Neuronal stem cell (in vitro differentiated cells): ENCODE measurements at regions not wholly inside any gene's neighbourhood (a gene's known extent, or its start where the extent isn't known, plus 50 kb on each side); places are given as distances from the start of the nearest gene placed in this dataset.

Experiments used
- DNase-seq: peaks from one replicate; pipeline ENCODE4 v3.0.0-alpha.2; 2013; ENCODE audit warnings: low spot score
- H2AFZ ChIP-seq: one replicate; pipeline ENCODE4 v1.6.1; 2013; ENCODE audit warnings: mild to moderate bottlenecking, low read length, inconsistent platforms
- H2AK5ac ChIP-seq: 2 replicates; pipeline ENCODE4 v1.6.1; 2013; ENCODE audit warnings: low read depth, mild to moderate bottlenecking, inconsistent platforms, low read length, moderate library complexity, mixed read lengths
- H2BK120ac ChIP-seq: 2 replicates; pipeline ENCODE4 v1.6.1; 2013; ENCODE audit warnings: low read depth, mild to moderate bottlenecking, inconsistent platforms, low read length, moderate library complexity, mixed read lengths
- H2BK12ac ChIP-seq: one replicate; pipeline ENCODE4 v1.6.1; 2013; ENCODE audit warnings: low read length, inconsistent platforms
- H2BK15ac ChIP-seq: 2 replicates; pipeline ENCODE4 v1.6.1; 2013; ENCODE audit warnings: mild to moderate bottlenecking, low read length, inconsistent platforms, mixed read lengths
- H2BK5ac ChIP-seq: one replicate; pipeline ENCODE4 v1.6.1; 2013; ENCODE audit warnings: inconsistent platforms, mild to moderate bottlenecking, low read length, moderate library complexity
- H3K14ac ChIP-seq: one replicate; pipeline ENCODE4 v1.6.1; 2013; ENCODE audit warnings: low read length, inconsistent platforms
- H3K18ac ChIP-seq: 2 replicates; pipeline ENCODE4 v1.6.1; 2013; ENCODE audit warnings: low read length, inconsistent platforms
- H3K23ac ChIP-seq: 2 replicates; pipeline ENCODE4 v1.6.1; 2013; ENCODE audit warnings: low read depth, mild to moderate bottlenecking, mixed read lengths, low read length, inconsistent platforms; ENCODE audit not compliant: poor library complexity
- H3K27ac ChIP-seq: replicated peaks from 3 replicates; pipeline ENCODE4 v1.5.1; 2013; ENCODE audit warnings: low read length, inconsistent platforms
- H3K27me3 ChIP-seq, 3 experiments: 2 replicates each; pipeline ENCODE4 v1.6.1; 2013; ENCODE audit warnings: low read length in 3 of 3, mild to moderate bottlenecking in 2 of 3, inconsistent platforms in 1 of 3, low read depth in 1 of 3, mixed read lengths in 1 of 3, moderate library complexity in 1 of 3; ENCODE audit not compliant: control insufficient read depth in 3 of 3, insufficient read depth in 3 of 3
- H3K36me3 ChIP-seq, 2 donors: replicated peaks in 1 of 2; 2 replicates each; pipeline ENCODE4 v1.6.1; 2013; ENCODE audit warnings: low read length in 2 of 2; ENCODE audit not compliant: control insufficient read depth in 2 of 2, insufficient read depth in 2 of 2
- H3K4ac ChIP-seq: 2 replicates; pipeline ENCODE4 v1.6.1; 2013; ENCODE audit warnings: inconsistent platforms, mild to moderate bottlenecking, low read length, moderate library complexity
- H3K4me1 ChIP-seq, 2 donors: 1 replicate in 1 of 2; 2 replicates in 1 of 2; pipeline ENCODE4 v1.6.1; 2013; ENCODE audit warnings: low read length in 2 of 2, low read depth in 1 of 2; ENCODE audit not compliant: control insufficient read depth in 2 of 2, insufficient read depth in 1 of 2
- H3K4me2 ChIP-seq: one replicate; pipeline ENCODE4 v1.6.1; 2013; ENCODE audit warnings: mild to moderate bottlenecking, low read length, inconsistent platforms; ENCODE audit not compliant: insufficient read depth, poor library complexity, severe bottlenecking
- H3K4me3 ChIP-seq, 2 donors: 2 replicates each; pipeline ENCODE4 v1.5.1; 2013; ENCODE audit warnings: low read length in 2 of 2, mild to moderate bottlenecking in 2 of 2, inconsistent platforms in 1 of 2, moderate library complexity in 1 of 2
- H3K79me1 ChIP-seq: one replicate; pipeline ENCODE4 v1.6.1; 2013; ENCODE audit warnings: low read depth, mild to moderate bottlenecking, inconsistent platforms, low read length, moderate library complexity
- H3K9ac ChIP-seq: one replicate; pipeline ENCODE4 v1.6.1; 2013; ENCODE audit warnings: mild to moderate bottlenecking, low read depth, low read length, inconsistent platforms; ENCODE audit not compliant: poor library complexity
- H3K9me3 ChIP-seq, 2 donors: replicated peaks in 1 of 2; 2 replicates each; pipeline versions ENCODE3 to v1.6.1; 2013; ENCODE audit warnings: low read length in 2 of 2, mild to moderate bottlenecking in 2 of 2, inconsistent platforms in 1 of 2, low read depth in 1 of 2, mixed read lengths in 1 of 2, moderate library complexity in 1 of 2; ENCODE audit not compliant: control insufficient read depth in 2 of 2, insufficient read depth in 1 of 2
- H4K8ac ChIP-seq: one replicate; pipeline ENCODE4 v1.6.1; 2013; ENCODE audit warnings: low read depth, mild to moderate bottlenecking, inconsistent platforms, low read length, moderate library complexity
- H4K91ac ChIP-seq: one replicate; pipeline ENCODE4 v1.6.1; 2013; ENCODE audit warnings: low read length, low read depth, mild to moderate bottlenecking, inconsistent platforms; ENCODE audit not compliant: poor library complexity
- WGBS, 2 donors: extraction: QIAGEN DNeasy Blood & Tissue Kit; methylation state at CpG; one replicate each; pipeline ENCODE4 v1.1.7; 2013; ENCODE audit warnings: missing lambda C conversion rate in 2 of 2, mixed read lengths in 1 of 2; ENCODE audit not compliant: insufficient read length in 2 of 2, insufficient replicate concordance in 1 of 2; ENCODE audit errors: extremely low coverage in 2 of 2; 5-methylcytosine and 5-hydroxymethylcytosine counted together

DNA sequence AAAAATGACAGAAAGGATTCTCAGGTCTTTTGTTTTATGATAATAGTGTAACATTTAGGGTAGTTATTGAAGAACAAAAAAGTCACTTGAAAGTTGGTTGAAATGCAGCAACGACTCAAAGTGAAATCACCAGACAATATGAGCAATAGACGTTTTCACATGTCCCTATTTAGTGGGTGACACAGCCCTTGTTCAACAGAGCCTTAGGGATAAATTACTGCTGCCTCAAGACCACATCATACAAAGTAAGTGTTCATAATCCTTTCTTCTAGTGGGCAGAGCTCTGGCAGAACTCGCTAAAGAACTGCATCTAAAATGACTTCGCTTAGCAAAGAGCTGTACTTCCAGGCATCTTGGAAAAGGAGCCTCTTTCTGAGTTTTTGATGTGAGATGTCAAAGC is 128.5 kb upstream of the LMNTD1 start:
- no CpG with 5 or more reads among the region's 4 CpGs for whole genome bisulfite sequencing, 2 donors
- H3K18ac ChIP-seq = no peak overlapping the region

DNA sequence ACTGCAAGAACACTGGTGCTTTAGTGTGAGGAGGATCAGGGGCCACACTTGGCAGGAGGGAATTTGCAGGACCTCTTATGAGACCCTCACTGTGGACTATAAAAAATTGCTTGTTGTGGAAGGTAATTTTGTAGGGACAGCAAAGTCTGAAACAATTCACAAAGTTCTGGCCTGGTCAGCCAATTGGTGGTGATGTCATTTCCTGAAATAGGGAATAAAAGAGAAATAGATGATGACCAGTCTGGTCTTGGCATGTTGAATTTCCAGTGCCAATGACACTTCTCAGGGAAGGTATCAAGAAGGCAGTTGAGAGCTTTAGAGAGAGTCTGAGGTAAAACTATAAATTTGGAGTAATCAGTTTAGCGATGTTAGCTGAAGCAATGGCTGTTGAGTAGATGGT is 129.3 kb upstream of the LMNTD1 start:
- no peak overlapping the region for H2BK5ac ChIP-seq
- no peak overlapping the region for H2BK120ac ChIP-seq
- H2BK12ac ChIP-seq = no peak overlapping the region
- no peak overlapping the region for H3K4me3 ChIP-seq
- H4K91ac ChIP-seq = no peak overlapping the region
- no peak overlapping the region for H2AFZ ChIP-seq
- H3K27me3 ChIP-seq = no peaks in the 10 kb centered on the region
- H2AK5ac ChIP-seq = no peak overlapping the region
- H3K36me3 ChIP-seq = no peaks in the 10 kb centered on the region
- no peak overlapping the region for H4K8ac ChIP-seq
- H3K23ac ChIP-seq = no peak overlapping the region
- H3K18ac ChIP-seq = no peak overlapping the region
- no peak overlapping the region for H3K4me2 ChIP-seq
- no peaks in the 10 kb centered on the region for H3K79me1 ChIP-seq
- H3K27ac ChIP-seq = no peak overlapping the region
- no peak overlapping the region for H2BK15ac ChIP-seq
- no peak overlapping the region for H3K14ac ChIP-seq
- no CpG with 5 or more reads among the region's 1 CpG for WGBS, 2 donors
- DNase-seq = no peak
- no peak overlapping the region for H3K4ac ChIP-seq
- no peaks in the 10 kb centered on the region for H3K4me1 ChIP-seq
- H3K9ac ChIP-seq = no peak overlapping the region
- no peaks in the 10 kb centered on the region for H3K9me3 ChIP-seq

More for the DNA sequence above, 128.5 kb upstream of the LMNTD1 start:
- Histone ChIP-seq H2BK15ac (no peak overlapping the region), H2BK5ac (no peak overlapping the region), H3K27ac (no peak overlapping the region), H3K27me3 (no peaks in the 10 kb centered on the region), H2BK12ac (no peak overlapping the region), H2AFZ (no peak overlapping the region), H4K91ac (no peak overlapping the region), H2AK5ac (no peak overlapping the region), H3K36me3 (no peaks in the 10 kb centered on the region), H3K79me1 (no peaks in the 10 kb centered on the region), H3K14ac (no peak overlapping the region), H3K4me2 (no peak overlapping the region), H3K4ac (no peak overlapping the region), H3K9me3 (no peaks in the 10 kb centered on the region), H3K9ac (no peak overlapping the region), H3K4me3 (no peak overlapping the region), H3K23ac (no peak overlapping the region), H3K4me1 (peaks cover 0 to 2% of the 10 kb centered on the region in 2 donors), H4K8ac (no peak overlapping the region), H2BK120ac (no peak overlapping the region)
- no peak for DNase-seq

DNA sequence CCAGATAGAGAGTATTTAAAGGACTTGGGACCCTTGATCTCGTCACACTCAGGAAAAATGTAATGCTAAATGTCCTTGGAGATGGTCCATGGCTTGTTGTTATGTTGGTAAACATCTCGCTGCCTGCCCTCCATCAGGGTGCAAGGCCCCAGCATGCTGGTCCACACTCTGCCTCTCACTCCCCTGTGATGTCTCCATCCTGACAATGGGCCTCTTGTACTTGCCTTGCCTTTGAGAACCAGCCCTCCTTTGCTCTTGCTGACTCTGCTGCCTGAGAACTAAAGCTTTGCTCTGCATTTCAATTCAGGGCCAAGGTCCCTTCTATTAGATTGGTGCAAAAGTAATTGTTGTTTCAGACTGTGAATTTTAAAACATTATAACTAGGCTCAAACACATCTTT is 131.0 kb upstream of the LMNTD1 start:
- Histone ChIP-seq H3K27me3 (no peaks in the 10 kb centered on the region), H3K27ac (no peak overlapping the region), H3K4me3 (no peak overlapping the region), H3K4me2 (no peak overlapping the region), H2AFZ (no peak overlapping the region), H3K9ac (no peak overlapping the region), H3K4ac (no peak overlapping the region), H3K9me3 (no peaks in the 10 kb centered on the region), H4K91ac (no peak overlapping the region), H2BK5ac (no peak overlapping the region), H3K23ac (no peak overlapping the region), H2BK15ac (no peak overlapping the region), H2AK5ac (no peak overlapping the region), H3K14ac (no peak overlapping the region), H4K8ac (no peak overlapping the region), H3K79me1 (no peaks in the 10 kb centered on the region), H2BK120ac (no peak overlapping the region), H2BK12ac (no peak overlapping the region), H3K36me3 (no peaks in the 10 kb centered on the region), H3K4me1 (no peaks in the 10 kb centered on the region), H3K18ac (no peak overlapping the region)
- WGBS, 2 donors = no CpG with 5 or more reads among the region's 2 CpGs
- DNase-seq = no peak

DNA sequence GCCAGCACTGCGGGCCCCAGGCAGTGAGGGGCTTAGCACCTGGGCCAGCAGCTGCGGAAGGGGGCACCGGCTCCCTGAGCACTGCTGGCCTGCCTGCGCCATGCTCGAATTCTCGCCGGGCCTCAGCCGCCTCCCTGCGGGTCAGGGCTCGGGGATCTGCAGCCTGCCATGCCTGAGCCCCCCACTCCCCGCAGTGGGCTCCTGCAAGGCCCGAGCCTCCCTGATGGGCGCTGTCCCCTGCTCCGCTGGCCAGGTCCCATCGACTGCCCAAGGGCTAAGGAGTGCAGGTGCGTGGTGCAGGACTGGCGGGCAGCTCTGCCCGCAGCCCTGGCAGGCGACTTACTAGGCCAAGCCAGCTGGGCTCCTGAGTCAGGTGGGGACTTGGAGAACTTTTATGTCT is 133.3 kb upstream of the LMNTD1 start:
- H3K4me2 ChIP-seq = no peak overlapping the region
- no peak overlapping the region for H2AK5ac ChIP-seq
- no peak for DNase-seq
- H2BK12ac ChIP-seq = no peak overlapping the region
- H3K27ac ChIP-seq = no peak overlapping the region
- no peaks in the 10 kb centered on the region for H3K4me1 ChIP-seq
- no peak overlapping the region for H3K4me3 ChIP-seq
- H3K14ac ChIP-seq = peak overlapping the region; percentile 48
- H2BK120ac ChIP-seq = no peak overlapping the region
- H2BK5ac ChIP-seq = no peak overlapping the region
- peak overlapping the region; percentile 62 for H3K18ac ChIP-seq
- no peaks in the 10 kb centered on the region for H3K27me3 ChIP-seq
- H3K9me3 ChIP-seq = peaks cover 0 to 1% of the 10 kb centered on the region in 2 donors
- no peak overlapping the region for H4K91ac ChIP-seq
- no peak overlapping the region for H3K9ac ChIP-seq
- H3K79me1 ChIP-seq = no peaks in the 10 kb centered on the region
- H3K23ac ChIP-seq = no peak overlapping the region
- H2AFZ ChIP-seq = no peak overlapping the region
- no peak overlapping the region for H2BK15ac ChIP-seq
- H4K8ac ChIP-seq = no peak overlapping the region
- no peak overlapping the region for H3K4ac ChIP-seq
- H3K36me3 ChIP-seq = no peaks in the 10 kb centered on the region
- no CpG with 5 or more reads among the region's 19 CpGs for WGBS, 2 donors
